ENCODE measurements at regions not wholly inside any gene's neighbourhood (a gene's known extent, or its start where the extent isn't known, plus 50 kb on each side); places are given as distances from the start of the nearest gene placed in this dataset.

- no peak for TF ChIP-seq MZF1 (tag by site-specific recombination; IDR thresholded peaks at IDR 0.05; ENCODE audit: borderline replicate concordance)
- TF ChIP-seq, protein P1, sequence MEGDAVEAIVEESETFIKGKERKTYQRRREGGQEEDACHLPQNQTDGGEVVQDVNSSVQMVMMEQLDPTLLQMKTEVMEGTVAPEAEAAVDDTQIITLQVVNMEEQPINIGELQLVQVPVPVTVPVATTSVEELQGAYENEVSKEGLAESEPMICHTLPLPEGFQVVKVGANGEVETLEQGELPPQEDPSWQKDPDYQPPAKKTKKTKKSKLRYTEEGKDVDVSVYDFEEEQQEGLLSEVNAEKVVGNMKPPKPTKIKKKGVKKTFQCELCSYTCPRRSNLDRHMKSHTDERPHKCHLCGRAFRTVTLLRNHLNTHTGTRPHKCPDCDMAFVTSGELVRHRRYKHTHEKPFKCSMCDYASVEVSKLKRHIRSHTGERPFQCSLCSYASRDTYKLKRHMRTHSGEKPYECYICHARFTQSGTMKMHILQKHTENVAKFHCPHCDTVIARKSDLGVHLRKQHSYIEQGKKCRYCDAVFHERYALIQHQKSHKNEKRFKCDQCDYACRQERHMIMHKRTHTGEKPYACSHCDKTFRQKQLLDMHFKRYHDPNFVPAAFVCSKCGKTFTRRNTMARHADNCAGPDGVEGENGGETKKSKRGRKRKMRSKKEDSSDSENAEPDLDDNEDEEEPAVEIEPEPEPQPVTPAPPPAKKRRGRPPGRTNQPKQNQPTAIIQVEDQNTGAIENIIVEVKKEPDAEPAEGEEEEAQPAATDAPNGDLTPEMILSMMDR (tag by site-specific recombination; IDR thresholded peaks at IDR 0.05) = no peak
- no peak for TF ChIP-seq ZNF114 (tag by site-specific recombination; IDR thresholded peaks at IDR 0.05)
- peak; percentile 35; the same call in 1 of the 2 replicates for TF ChIP-seq TRIM28 (IDR thresholded peaks at IDR 0.05; ENCODE audit: borderline replicate concordance, low read length)
These were observed 53.7 kb upstream of the ADAMTS19 start for GRCh38 chr5:129406440-129406839.

Data from HEK293 (cell line).